ENCODE measurements at regions not wholly inside any gene's neighbourhood (a gene's known extent, or its start where the extent isn't known, plus 50 kb on each side); places are given as distances from the start of the nearest gene placed in this dataset.

DNA sequence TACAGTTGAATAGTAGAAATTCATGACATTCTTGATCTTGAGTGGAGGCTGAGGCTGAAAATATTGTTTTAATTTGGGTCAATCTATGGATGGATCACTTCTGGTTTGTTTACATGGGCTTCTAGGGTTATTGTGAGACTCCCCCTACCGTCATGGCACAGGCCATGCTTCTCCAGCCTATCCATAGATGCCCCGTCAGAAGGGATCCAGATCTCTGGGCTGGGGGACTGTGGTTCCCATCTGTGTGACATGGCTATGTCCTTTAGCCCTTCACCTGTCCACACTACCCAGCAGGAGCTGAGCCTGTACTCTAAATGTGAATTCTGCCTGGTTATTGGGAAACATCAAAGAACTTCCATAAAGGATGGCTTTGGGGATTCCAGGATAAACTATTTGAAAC is 160.4 kb downstream of the ABCC12 start:
- H2AFZ ChIP-seq (ENCODE audit: low read length) = no peak overlapping the region

DNA sequence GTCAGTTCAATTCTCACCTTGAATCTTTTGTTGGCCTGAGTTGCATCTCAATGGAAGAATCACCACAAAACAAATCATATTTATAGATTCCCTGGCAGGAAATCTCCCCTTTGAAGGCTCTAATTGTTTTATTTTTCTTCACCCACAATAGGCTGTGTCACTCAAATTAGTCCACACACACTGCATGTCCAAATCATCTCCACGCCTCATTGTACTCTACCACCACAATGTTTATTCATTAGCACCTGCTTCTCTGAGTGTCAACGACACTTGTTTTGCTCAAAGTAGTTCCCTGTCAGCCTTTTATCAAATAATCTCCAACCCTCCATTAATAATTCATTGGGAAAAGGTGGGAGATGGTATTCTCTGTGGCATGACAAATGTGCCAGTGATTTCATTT is 164.3 kb downstream of the ABCC12 start:
- H3K9me3 ChIP-seq (ENCODE audit: control insufficient read depth, insufficient read depth, low read depth, low read length) = no peaks in the 10 kb centered on the region
- no peak for DNase-seq (ENCODE audit: low read depth in 2 of 2)
- H3K27me3 ChIP-seq (ENCODE audit: control insufficient read depth, insufficient read depth, low read length) = no peaks in the 10 kb centered on the region
- no peaks in the 10 kb centered on the region for H4K20me1 ChIP-seq (ENCODE audit: control insufficient read depth, extremely low read depth, insufficient read depth, low read length)
- no peak overlapping the region for H3K9ac ChIP-seq (ENCODE audit: insufficient read depth, low read length)
- H3K4me3 ChIP-seq (replicated peaks in 1 of 4; ENCODE audit: control extremely low read depth in 1 of 4, insufficient read depth in 1 of 4, low read depth in 3 of 4, low read length in 4 of 4) = no peak overlapping the region
- H3K36me3 ChIP-seq (ENCODE audit: control insufficient read depth, insufficient read depth, low read length) = no peaks in the 10 kb centered on the region
- no peaks in the 10 kb centered on the region for H3K79me2 ChIP-seq (ENCODE audit: control insufficient read depth, insufficient read depth, low read length)
- H3K4me2 ChIP-seq (ENCODE audit: extremely low read depth, insufficient read depth, low read length) = no peak overlapping the region
- no peak overlapping the region for H2AFZ ChIP-seq (ENCODE audit: low read length)
- no peak for TF ChIP-seq EZH2 (IDR thresholded peaks at IDR 0.05; ENCODE audit: low read length, missing control alignments)
- no peak for TF ChIP-seq CTCF (conservative IDR thresholded peaks at IDR 0.05 in 1 of 2, IDR thresholded peaks at IDR 0.05 in 1 of 2; ENCODE audit: low read depth in 1 of 2, low read length in 2 of 2)
- H3K27ac ChIP-seq (ENCODE audit: insufficient read depth, low read length) = no peak overlapping the region
- no peaks in the 10 kb centered on the region for H3K4me1 ChIP-seq (ENCODE audit: control insufficient read depth, extremely low read depth, insufficient read depth, low read length)

More for the DNA sequence above, 160.4 kb downstream of the ABCC12 start:
- H4K20me1 ChIP-seq (ENCODE audit: control insufficient read depth, extremely low read depth, insufficient read depth, low read length) = no peaks in the 10 kb centered on the region
- no peaks in the 10 kb centered on the region for H3K79me2 ChIP-seq (ENCODE audit: control insufficient read depth, insufficient read depth, low read length)
- H3K9ac ChIP-seq (ENCODE audit: insufficient read depth, low read length) = no peak overlapping the region
- no peaks in the 10 kb centered on the region for H3K27me3 ChIP-seq (ENCODE audit: control insufficient read depth, insufficient read depth, low read length)
- no peak overlapping the region for H3K27ac ChIP-seq (ENCODE audit: insufficient read depth, low read length)
- H3K36me3 ChIP-seq (ENCODE audit: control insufficient read depth, insufficient read depth, low read length) = no peaks in the 10 kb centered on the region
- no peak overlapping the region for H3K4me3 ChIP-seq (replicated peaks in 1 of 4; ENCODE audit: control extremely low read depth in 1 of 4, insufficient read depth in 1 of 4, low read depth in 3 of 4, low read length in 4 of 4)
- H3K9me3 ChIP-seq (ENCODE audit: control insufficient read depth, insufficient read depth, low read depth, low read length) = no peaks in the 10 kb centered on the region
- TF ChIP-seq EZH2 (IDR thresholded peaks at IDR 0.05; ENCODE audit: low read length, missing control alignments) (no peak), CTCF (conservative IDR thresholded peaks at IDR 0.05 in 1 of 2, IDR thresholded peaks at IDR 0.05 in 1 of 2; ENCODE audit: low read depth in 1 of 2, low read length in 2 of 2) (peak in 1 of 2 donors; percentile 5)
- no peak overlapping the region for H3K4me2 ChIP-seq (ENCODE audit: extremely low read depth, insufficient read depth, low read length)
- no peak for DNase-seq (ENCODE audit: low read depth in 2 of 2)
- H3K4me1 ChIP-seq (ENCODE audit: control insufficient read depth, extremely low read depth, insufficient read depth, low read length) = no peaks in the 10 kb centered on the region

- Histone ChIP-seq H4K20me1 (ENCODE audit: control insufficient read depth, extremely low read depth, insufficient read depth, low read length) (no peaks in the 10 kb centered on the region), H2AFZ (ENCODE audit: low read length) (no peak overlapping the region), H3K4me3 (replicated peaks in 1 of 4; ENCODE audit: control extremely low read depth in 1 of 4, insufficient read depth in 1 of 4, low read depth in 3 of 4, low read length in 4 of 4) (no peak overlapping the region), H3K36me3 (ENCODE audit: control insufficient read depth, insufficient read depth, low read length) (no peaks in the 10 kb centered on the region), H3K9me3 (ENCODE audit: control insufficient read depth, insufficient read depth, low read depth, low read length) (no peaks in the 10 kb centered on the region), H3K79me2 (ENCODE audit: control insufficient read depth, insufficient read depth, low read length) (no peaks in the 10 kb centered on the region), H3K27ac (ENCODE audit: insufficient read depth, low read length) (no peak overlapping the region), H3K4me2 (ENCODE audit: extremely low read depth, insufficient read depth, low read length) (no peak overlapping the region), H3K4me1 (ENCODE audit: control insufficient read depth, extremely low read depth, insufficient read depth, low read length) (no peaks in the 10 kb centered on the region), H3K9ac (ENCODE audit: insufficient read depth, low read length) (no peak overlapping the region), H3K27me3 (ENCODE audit: control insufficient read depth, insufficient read depth, low read length) (no peaks in the 10 kb centered on the region)
- DNase-seq (ENCODE audit: low read depth in 2 of 2) = no peak
- TF ChIP-seq EZH2 (IDR thresholded peaks at IDR 0.05; ENCODE audit: low read length, missing control alignments) = no peak
- TF ChIP-seq CTCF (conservative IDR thresholded peaks at IDR 0.05 in 1 of 2, IDR thresholded peaks at IDR 0.05 in 1 of 2; ENCODE audit: low read depth in 1 of 2, low read length in 2 of 2) = no peak
Observed at GRCh38 chr16:47990676-47991075, 165.1 kb downstream of the ABCC12 start.

Measured in fibroblast of lung (primary cell).